HL-60 (cell line): ENCODE measurements at regions not wholly inside any gene's neighbourhood (a gene's known extent, or its start where the extent isn't known, plus 50 kb on each side); places are given as distances from the start of the nearest gene placed in this dataset.

ENCODE experiments used
- CTCF ChIP-seq: IDR thresholded peaks from one replicate; pipeline ENCODE4 v1.5.1; 2011; ENCODE audit warnings: low read length, control low read depth, inconsistent platforms; ENCODE audit not compliant: insufficient read depth
- POLR2AphosphoS5 ChIP-seq: IDR thresholded peaks from 2 replicates; pipeline ENCODE4 v1.6.1; 2012; ENCODE audit warnings: low read depth

GRCh38 chr22:45102896-45103420, 60.8 kb upstream of the NUP50 start:
- TF ChIP-seq CTCF (no peak), POLR2AphosphoS5 (no peak)
